CD14-positive monocyte (primary cell): ENCODE measurements at regions not wholly inside any gene's neighbourhood (a gene's known extent, or its start where the extent isn't known, plus 50 kb on each side); places are given as distances from the start of the nearest gene placed in this dataset.

Experiments
- DNase-seq, 3 donors: peaks; one replicate each; pipeline ENCODE4 v3.0.0-alpha.2; 2011 to 2022
- H2AFZ ChIP-seq: 2 replicates; pipeline ENCODE4 v1.6.0; 2012; ENCODE audit warnings: mild to moderate bottlenecking, low read depth, low read length, inconsistent platforms; ENCODE audit not compliant: insufficient read depth, poor library complexity, severe bottlenecking
- H3K27ac ChIP-seq, 2 donors: 1 replicate in 1 of 2; 2 replicates in 1 of 2; pipeline ENCODE4 v1.5.1; 2012 to 2013; ENCODE audit warnings: low read length in 2 of 2, control low read depth in 1 of 2, inconsistent platforms in 1 of 2, low read depth in 1 of 2, mild to moderate bottlenecking in 1 of 2
- H3K27me3 ChIP-seq, 2 donors: one replicate each; pipeline versions ENCODE4 v1.6.0 to v1.6.1; 2011 to 2013; ENCODE audit warnings: low read length in 2 of 2; ENCODE audit not compliant: control insufficient read depth in 2 of 2, insufficient read depth in 2 of 2
- H3K36me3 ChIP-seq, 2 donors: replicated peaks in 1 of 2; 1 replicate in 1 of 2; 2 replicates in 1 of 2; pipeline versions ENCODE4 v1.5.1 to v1.6.1; 2012 to 2013; ENCODE audit warnings: low read length in 2 of 2, control low read depth in 1 of 2, inconsistent platforms in 1 of 2, mild to moderate bottlenecking in 1 of 2; ENCODE audit not compliant: insufficient read depth in 2 of 2, control insufficient read depth in 1 of 2
- H3K4me1 ChIP-seq, 2 donors: 1 replicate in 1 of 2; 2 replicates in 1 of 2; pipeline versions ENCODE4 v1.5.1 to v1.6.1; 2012 to 2013; ENCODE audit warnings: low read length in 2 of 2, control low read depth in 1 of 2, inconsistent platforms in 1 of 2, mild to moderate bottlenecking in 1 of 2, moderate library complexity in 1 of 2; ENCODE audit not compliant: insufficient read depth in 2 of 2, control insufficient read depth in 1 of 2
- H3K4me2 ChIP-seq: replicated peaks from 2 replicates; pipeline ENCODE3; 2012; ENCODE audit warnings: low read length, moderate library complexity, mild to moderate bottlenecking; ENCODE audit not compliant: poor library complexity, severe bottlenecking; ENCODE audit errors: extremely low read depth
- H3K4me3 ChIP-seq, 3 experiments: fragments of 200-600 bp in 1 of 3; sonication (generic) in 1 of 3; replicated peaks in 1 of 3; 1 replicate in 2 of 3; 2 replicates in 1 of 3; pipeline ENCODE4 v1.5.1; 2011 to 2013; ENCODE audit warnings: low read length in 3 of 3, mild to moderate bottlenecking in 3 of 3, control low read depth in 2 of 3, low read depth in 2 of 3, inconsistent platforms in 1 of 3, moderate library complexity in 1 of 3
- H3K79me2 ChIP-seq: 2 replicates; pipeline ENCODE4 v1.6.0; 2012; ENCODE audit warnings: mild to moderate bottlenecking, control low read depth, inconsistent platforms, low read length, moderate library complexity; ENCODE audit not compliant: insufficient read depth
- H3K9ac ChIP-seq: 2 replicates; pipeline ENCODE4 v1.6.0; 2017; ENCODE audit warnings: low read length, mild to moderate bottlenecking; ENCODE audit not compliant: insufficient read depth, poor library complexity, severe bottlenecking
- H3K9me3 ChIP-seq, 2 donors: replicated peaks in 1 of 2; 1 replicate in 1 of 2; 2 replicates in 1 of 2; pipeline versions ENCODE4 v1.5.1 to v1.6.1; 2012 to 2013; ENCODE audit warnings: low read length in 2 of 2, control low read depth in 1 of 2; ENCODE audit not compliant: control insufficient read depth in 1 of 2, insufficient read depth in 1 of 2
- H4K20me1 ChIP-seq: 2 replicates; pipeline ENCODE4 v1.6.0; 2012; ENCODE audit warnings: mild to moderate bottlenecking, low read length, control low read depth, moderate library complexity; ENCODE audit not compliant: insufficient read depth
- H3K27ac Mint-ChIP-seq, 7 donors: one replicate each; pipeline ENCODE4 v1.8.0; 2020; ENCODE audit warnings: mild to moderate bottlenecking in 7 of 7, mixed read lengths in 7 of 7, moderate library complexity in 6 of 7, inconsistent platforms in 2 of 7
- H3K27me3 Mint-ChIP-seq, 3 donors: one replicate each; pipeline ENCODE4 v1.8.0; 2021 to 2022; ENCODE audit warnings: low read depth in 3 of 3, mild to moderate bottlenecking in 3 of 3, mixed read lengths in 3 of 3, moderate library complexity in 3 of 3, inconsistent platforms in 1 of 3
- H3K36me3 Mint-ChIP-seq, 2 donors: one replicate each; pipeline ENCODE4 v1.8.0; 2020; ENCODE audit warnings: mixed read lengths in 2 of 2, inconsistent platforms in 1 of 2, mild to moderate bottlenecking in 1 of 2
- H3K4me1 Mint-ChIP-seq: one replicate; pipeline ENCODE4 v1.8.0; 2020; ENCODE audit warnings: mild to moderate bottlenecking, mixed read lengths
- H3K4me3 Mint-ChIP-seq, 2 donors: one replicate each; pipeline ENCODE4 v1.8.0; 2020; ENCODE audit warnings: mild to moderate bottlenecking in 2 of 2, mixed read lengths in 2 of 2, moderate library complexity in 1 of 2
- H3K9me3 Mint-ChIP-seq, 7 donors: one replicate each; pipeline ENCODE4 v1.8.0; 2020 to 2022; ENCODE audit warnings: mixed read lengths in 7 of 7, mild to moderate bottlenecking in 6 of 7, moderate library complexity in 6 of 7, inconsistent platforms in 2 of 7
- WGBS: methylation state at CpG from one replicate; pipeline ENCODE4 v1.1.5; 2013; ENCODE audit warnings: missing lambda C conversion rate; ENCODE audit not compliant: insufficient coverage; 5-methylcytosine and 5-hydroxymethylcytosine counted together
- intact Hi-C, 2 donors: fragments of 100-400 bp; cut with micrococcal nuclease; formaldehyde crosslinking; loops; one replicate each; pipeline versions ENCODE4 v1.15.0 to v1.15.1; 2023
- TF ChIP-seq, protein P1 (sequence below): fragments of 200-600 bp; IDR thresholded peaks from one replicate; pipeline ENCODE4 v1.8.0; 2022; ENCODE audit warnings: antibody characterized with exemption, mild to moderate bottlenecking

DNA sequence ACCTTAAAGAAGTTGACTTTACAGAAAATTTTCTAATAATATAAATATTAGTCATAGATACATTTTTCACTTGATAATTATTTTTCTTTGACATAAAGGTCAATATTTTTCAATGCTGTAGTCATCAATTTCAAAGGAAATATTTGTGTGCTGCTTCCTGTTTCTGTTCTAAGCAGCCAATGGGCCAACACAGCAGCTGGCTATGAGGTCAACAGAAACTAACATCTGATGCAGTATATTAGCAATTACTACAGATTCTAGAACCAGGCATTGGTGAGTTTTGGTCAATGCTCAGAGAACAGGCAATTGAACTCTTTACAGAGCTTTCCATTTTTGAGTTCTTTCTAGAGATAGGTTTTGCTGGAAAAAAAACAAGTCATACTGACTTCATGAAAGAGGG lies 669.6 kb upstream of the NRSN1 start:
- Histone ChIP-seq H3K79me2 (no peaks in the 10 kb centered on the region), H3K4me2 (no peak overlapping the region), H3K9me3 (peaks cover 0 to 5% of the 10 kb centered on the region in 2 donors), H3K4me3 (no peak overlapping the region), H3K4me1 (no peaks in the 10 kb centered on the region), H2AFZ (no peak overlapping the region), H3K27me3 (no peaks in the 10 kb centered on the region), H4K20me1 (no peaks in the 10 kb centered on the region), H3K9ac (no peak overlapping the region), H3K36me3 (no peaks in the 10 kb centered on the region), H3K27ac (no peak overlapping the region)
- Mint-ChIP-seq H3K27ac (no peak overlapping the region), H3K9me3 (peaks cover 0 to 6% (median 1%) of the 10 kb centered on the region in 7 donors), H3K27me3 (no peaks in the 10 kb centered on the region), H3K36me3 (no peaks in the 10 kb centered on the region), H3K4me3 (no peak overlapping the region), H3K4me1 (no peaks in the 10 kb centered on the region)
- TF ChIP-seq, protein P1, sequence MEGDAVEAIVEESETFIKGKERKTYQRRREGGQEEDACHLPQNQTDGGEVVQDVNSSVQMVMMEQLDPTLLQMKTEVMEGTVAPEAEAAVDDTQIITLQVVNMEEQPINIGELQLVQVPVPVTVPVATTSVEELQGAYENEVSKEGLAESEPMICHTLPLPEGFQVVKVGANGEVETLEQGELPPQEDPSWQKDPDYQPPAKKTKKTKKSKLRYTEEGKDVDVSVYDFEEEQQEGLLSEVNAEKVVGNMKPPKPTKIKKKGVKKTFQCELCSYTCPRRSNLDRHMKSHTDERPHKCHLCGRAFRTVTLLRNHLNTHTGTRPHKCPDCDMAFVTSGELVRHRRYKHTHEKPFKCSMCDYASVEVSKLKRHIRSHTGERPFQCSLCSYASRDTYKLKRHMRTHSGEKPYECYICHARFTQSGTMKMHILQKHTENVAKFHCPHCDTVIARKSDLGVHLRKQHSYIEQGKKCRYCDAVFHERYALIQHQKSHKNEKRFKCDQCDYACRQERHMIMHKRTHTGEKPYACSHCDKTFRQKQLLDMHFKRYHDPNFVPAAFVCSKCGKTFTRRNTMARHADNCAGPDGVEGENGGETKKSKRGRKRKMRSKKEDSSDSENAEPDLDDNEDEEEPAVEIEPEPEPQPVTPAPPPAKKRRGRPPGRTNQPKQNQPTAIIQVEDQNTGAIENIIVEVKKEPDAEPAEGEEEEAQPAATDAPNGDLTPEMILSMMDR: no peak
- intact Hi-C loops: no loop called here
- no peak for DNase-seq

DNA sequence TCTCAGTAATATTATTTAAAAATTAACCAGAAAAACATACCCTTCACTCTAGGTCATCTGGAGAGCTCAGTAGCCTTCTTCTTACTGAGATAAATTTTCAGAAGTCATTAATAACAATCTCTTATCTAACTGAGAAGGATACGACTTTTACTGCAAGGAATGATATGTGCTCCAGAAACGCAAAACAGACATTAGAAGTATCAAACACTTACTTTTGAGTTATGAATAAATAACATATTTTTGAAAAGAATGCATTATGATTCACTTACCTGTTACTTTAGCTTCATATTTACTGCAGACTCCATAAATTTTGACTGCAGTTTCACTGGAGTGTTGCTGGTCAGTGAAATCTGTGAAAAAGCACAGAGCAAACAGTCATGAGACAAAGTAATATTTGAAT lies 668.7 kb upstream of the NRSN1 start:
- Mint-ChIP-seq H3K9me3 (peaks cover 0 to 7% (median 1%) of the 10 kb centered on the region in 7 donors), H3K4me1 (no peaks in the 10 kb centered on the region), H3K36me3 (no peaks in the 10 kb centered on the region), H3K27me3 (no peaks in the 10 kb centered on the region), H3K27ac (no peak overlapping the region), H3K4me3 (no peak overlapping the region)
- Histone ChIP-seq H3K27ac (no peak overlapping the region), H3K9ac (no peak overlapping the region), H3K4me3 (no peak overlapping the region), H3K27me3 (no peaks in the 10 kb centered on the region), H3K36me3 (no peaks in the 10 kb centered on the region), H3K79me2 (no peaks in the 10 kb centered on the region), H3K4me2 (no peak overlapping the region), H4K20me1 (no peaks in the 10 kb centered on the region), H3K4me1 (no peaks in the 10 kb centered on the region), H2AFZ (no peak overlapping the region), H3K9me3 (peaks cover 0 to 5% of the 10 kb centered on the region in 2 donors)
- no peak for DNase-seq
- TF ChIP-seq, protein P1: no peak
- WGBS: no CpG with 5 or more reads among the region's 2 CpGs
- intact Hi-C loops: no loop called here
